ENCODE measurements at regions not wholly inside any gene's neighbourhood (a gene's known extent, or its start where the extent isn't known, plus 50 kb on each side); places are given as distances from the start of the nearest gene placed in this dataset.

DNA sequence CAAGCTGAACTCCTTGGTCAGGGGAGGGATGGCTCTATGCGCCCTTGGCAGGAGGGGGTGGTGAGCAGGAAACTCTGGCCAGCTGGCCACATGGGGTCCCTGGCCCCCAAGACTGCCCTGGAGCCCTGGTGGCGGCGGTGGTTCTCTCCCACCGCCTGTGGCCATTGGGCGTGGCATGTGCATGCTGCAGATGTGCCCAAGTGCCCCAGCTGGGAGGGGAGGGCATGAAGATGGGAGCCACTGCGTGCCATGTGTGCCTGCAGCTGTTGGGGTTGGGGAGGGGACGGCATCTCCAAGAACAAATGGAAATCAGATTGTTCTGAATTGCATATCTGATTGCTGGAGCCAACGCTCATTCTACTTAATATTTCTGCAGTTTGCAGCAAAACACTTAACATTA, 115.7 kb upstream of the IGF1 start:
- DNase-seq (ENCODE audit: low read depth): no peak

GRCh38 chr12:102595315-102595714, 115.0 kb upstream of the IGF1 start:
- no peak for DNase-seq (ENCODE audit: low read depth)

- DNase-seq (ENCODE audit: low read depth): no peak
These were observed 112.8 kb upstream of the IGF1 start for GRCh38 chr12:102593134-102593533.

GRCh38 chr12:102592134-102592533, 111.8 kb upstream of the IGF1 start:
- no peak for DNase-seq (ENCODE audit: low read depth)

- DNase-seq (ENCODE audit: low read depth): no peak
These were observed 92.9 kb upstream of the IGF1 start for GRCh38 chr12:102573237-102573636.

DNA sequence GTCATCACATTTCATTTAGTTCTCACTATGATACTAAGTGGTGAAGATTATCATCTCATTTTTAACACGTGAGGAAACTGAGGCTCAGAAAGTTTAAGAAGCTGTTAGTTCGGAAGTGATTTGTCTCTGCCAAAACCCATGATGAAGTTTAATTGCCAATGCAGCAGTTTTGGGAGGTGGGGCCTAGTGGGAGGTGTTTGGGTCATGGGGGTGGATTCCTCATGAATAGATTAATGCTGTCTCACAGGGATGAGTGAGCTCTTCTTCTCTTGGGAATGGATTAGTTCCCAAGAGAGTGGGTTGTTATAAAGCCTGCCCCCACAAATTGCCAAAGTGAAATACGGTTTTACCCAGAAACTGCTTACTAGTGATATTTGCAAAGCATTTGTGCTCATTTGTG, 91.5 kb upstream of the IGF1 start:
- no peak for DNase-seq (ENCODE audit: low read depth)

DNA sequence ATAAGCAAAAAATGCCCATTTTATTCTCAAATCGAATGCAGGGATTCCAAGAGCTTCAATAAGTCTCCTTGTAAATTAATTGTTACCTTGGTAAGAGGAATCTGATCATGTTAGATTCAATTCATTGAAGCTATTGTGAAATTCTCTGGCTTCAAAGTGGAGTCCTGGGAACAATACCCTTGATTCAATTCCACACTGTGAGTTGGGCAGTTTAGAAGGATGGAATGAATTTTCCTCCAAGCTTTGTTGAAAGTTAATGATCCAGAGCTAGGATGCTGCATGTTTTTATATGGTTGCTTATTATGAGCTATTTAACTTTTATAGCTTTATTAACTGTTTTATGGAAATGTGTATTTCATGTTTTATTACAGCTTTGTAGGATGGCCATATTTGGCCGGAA, 89.9 kb upstream of the IGF1 start:
- DNase-seq (ENCODE audit: low read depth): no peak

DNA sequence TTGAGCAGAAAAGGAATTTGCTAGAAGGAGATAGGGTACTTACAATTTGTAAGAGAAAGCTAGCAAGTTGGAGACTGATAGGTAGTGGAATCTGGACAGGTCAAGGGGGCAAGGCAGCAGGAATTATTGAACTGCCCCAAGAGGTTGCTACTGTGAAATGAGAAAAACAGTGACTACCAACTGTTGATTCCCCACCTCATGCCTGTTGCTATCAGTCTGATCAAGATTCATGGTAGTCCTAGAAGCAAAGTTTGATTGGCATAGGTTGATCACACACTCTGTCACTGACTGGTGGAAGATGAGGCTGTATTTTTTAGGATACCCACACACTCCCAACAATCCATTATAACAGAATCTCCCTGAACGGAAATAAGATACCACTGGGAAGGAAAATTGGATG, 89.4 kb upstream of the IGF1 start:
- DNase-seq (ENCODE audit: low read depth): no peak

DNA sequence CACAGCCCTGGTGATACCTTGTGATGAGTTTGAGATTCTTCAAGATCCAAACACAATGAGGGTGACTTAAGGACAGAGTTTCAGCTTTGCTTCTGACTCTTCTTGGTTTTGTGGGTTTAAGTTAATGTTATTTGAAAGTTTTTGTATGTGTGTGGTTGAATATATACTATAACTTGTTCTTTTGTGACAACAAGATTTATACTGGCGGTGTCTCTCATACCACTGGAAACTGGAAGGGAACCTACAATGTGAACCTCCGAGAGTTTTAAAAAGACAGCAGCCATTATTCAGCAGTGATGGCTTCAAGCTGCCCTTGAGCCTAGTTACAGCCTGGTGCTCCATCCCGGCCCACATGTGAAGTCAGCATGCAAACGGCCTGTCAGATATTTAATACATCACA, 87.9 kb upstream of the IGF1 start:
- no peak for DNase-seq (ENCODE audit: low read depth)

DNA sequence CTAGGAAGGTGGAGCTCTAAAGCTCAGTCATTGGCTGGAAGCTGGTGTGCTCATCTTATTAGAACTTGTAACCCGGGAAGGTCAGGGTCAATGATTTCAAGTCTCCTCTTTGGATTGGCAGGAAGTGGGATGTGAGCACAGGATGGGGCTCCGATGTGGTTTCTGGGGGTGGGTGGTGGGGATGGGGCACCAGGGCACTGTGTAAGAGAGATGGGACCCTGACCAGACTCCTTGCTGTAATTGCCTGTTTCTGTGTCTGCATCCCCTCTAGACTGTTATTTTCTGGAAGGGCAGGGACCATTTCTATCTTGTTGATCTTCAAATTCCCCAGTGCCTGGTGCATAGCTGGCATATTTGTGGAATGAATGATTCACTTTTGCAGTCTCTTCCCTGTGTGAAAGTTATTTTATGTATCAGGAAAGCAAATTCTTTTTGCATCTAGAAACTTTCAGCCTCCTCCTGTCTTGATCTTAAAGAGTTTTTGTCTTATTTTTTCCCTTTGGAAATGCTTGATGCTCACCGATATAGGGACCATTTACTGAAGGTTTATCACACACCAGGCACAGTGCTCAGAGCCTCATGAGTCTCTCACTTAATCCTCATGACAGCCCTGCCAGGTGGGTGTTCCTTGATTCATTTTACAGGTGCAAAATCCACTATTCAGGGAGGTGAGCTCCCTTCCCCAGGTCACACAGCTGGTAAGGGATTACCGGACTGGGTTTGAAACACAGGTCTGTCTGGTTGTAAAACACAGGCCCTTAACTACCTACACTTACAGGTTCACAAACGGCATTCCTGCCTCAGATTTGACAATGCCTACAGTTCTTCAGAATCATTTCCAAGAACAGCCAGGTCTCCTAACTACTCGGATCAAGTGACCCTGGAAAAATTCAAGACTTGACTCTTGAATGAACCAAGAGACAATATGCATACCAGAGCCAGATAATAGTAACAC, 86.9 kb upstream of the IGF1 start:
- peak; percentile 36 for DNase-seq (ENCODE audit: low read depth)

DNA sequence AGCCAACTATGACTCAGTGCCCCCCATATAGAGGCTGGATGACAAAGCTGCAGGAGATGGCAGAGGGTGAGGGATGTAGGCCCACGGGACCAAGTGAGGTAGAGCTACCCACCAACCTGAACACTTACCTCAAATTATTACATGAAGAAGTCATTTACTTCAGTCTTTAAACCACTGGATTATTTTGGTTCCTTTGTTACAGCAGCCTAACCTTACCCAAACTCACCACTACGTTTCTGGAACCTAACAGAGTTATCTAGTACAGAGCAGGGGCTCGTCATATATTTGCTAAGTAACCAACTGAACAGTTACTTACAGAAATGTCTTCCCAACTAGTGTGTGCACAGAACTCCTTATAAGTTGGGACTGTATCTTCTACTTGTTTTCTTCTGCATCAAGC, 85.2 kb upstream of the IGF1 start:
- no peak for DNase-seq (ENCODE audit: low read depth)

DNA sequence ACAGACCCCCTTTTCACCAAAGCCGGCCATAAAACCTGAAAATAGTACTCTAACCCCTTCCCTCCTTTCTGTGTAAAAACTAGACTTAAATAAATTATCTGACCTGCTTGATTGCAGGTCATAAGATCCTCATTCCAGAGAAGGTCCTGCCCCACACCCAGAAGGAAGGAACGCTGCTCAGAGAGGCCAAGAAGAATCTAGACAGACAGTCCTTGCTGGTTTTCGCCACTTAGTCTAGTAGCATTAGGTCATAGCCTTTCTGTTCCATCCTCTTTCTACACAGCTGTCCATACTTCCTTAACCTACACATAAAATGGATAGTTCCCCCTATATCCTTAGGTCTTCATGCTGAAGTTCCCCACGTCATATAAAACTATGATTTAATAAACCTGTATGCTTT, 83.7 kb upstream of the IGF1 start:
- no peak for DNase-seq (ENCODE audit: low read depth)

GRCh38 chr12:102562836-102563425, 82.6 kb upstream of the IGF1 start:
- no peak for DNase-seq (ENCODE audit: low read depth)

DNA sequence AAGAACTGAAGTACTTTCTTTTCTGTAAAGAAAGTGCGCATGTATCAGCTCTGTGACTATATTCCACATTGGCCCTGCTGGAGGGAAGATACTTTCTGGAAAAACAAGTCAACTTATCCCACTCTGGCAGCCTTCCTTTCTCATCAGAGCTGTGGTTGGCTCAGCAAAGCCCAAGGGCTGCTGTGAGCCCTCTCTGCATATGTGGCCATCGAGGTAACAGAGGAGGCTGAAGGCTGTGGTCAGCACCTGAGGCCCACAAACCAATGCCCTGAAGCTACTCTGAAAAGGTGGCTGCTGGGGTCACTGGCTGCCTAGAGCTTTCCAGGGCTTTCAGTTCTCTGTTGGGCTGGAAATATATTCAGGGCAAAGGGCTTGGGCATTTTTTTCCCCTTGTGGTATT, 70.8 kb upstream of the IGF1 start:
- no peak for DNase-seq (ENCODE audit: low read depth)

- no peak for DNase-seq (ENCODE audit: low read depth)
These were observed 69.3 kb upstream of the IGF1 start for GRCh38 chr12:102549691-102550090.

DNA sequence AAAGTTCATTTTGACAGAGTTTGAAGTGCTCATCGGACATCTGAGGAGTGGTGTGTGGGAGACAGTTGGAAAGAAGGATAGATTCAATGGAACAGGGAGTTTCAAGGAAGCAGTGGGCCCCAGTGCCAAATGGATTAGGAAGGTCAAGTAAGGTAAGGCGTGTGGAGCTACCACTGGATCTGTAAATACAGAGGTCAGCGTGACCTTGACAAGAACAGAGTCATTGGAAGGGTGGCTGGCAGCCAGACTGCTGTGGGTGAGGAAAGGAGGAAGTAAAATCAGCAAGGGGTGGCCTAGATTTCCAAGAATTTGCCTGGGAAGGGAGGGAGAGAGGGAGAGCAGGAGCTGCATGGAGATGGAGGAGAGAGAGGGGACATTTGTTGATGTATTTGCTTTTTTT, 68.2 kb upstream of the IGF1 start:
- DNase-seq (ENCODE audit: low read depth): no peak

DNA sequence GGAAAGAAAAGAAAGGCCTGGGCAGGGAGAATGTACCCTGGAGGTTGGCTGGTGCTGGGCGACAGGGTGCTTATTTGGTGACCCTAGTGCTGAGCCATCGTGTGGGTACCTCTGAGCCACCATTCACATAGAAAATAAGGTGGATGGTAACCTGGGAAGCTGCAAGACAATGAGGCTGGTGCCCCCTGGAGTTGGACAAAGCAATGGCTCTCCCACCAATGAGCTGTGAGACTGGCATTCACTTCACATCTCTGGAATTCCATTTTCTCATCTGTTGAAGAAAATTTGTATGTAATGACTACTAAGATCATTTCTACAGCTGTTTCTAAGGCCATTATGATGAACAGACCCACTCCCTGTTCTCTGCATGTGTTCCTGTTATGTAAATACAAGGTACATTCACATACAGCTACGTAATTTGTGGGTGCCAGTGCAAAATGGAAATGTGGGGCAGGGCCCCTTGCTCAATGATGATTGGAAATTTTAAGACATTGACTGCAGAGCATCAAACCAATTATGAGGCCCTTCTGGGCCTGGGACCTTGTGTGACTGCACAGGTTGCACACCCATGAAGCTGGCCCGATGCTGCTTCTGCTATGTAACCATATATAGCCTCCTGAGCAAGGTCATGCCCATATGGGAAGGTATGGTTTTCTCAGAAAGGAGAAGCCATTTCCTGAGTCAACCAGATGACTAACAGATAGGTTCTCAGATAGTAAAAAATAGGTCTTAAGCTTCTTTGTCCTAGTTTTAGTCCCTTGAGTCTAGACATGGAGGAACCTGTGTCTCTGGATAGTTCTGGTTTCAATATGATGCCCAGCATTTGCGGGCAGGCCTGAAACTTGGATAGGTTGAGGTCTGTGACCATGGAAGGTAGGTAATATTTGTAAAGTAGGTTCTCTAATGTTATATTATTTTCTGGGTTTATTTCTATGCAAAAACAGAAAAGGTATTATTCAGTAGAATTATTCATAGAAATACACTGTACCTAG, 63.4 kb upstream of the IGF1 start:
- DNase-seq (ENCODE audit: low read depth): no peak

GRCh38 chr12:102542816-102543440, 62.6 kb upstream of the IGF1 start:
- DNase-seq (ENCODE audit: low read depth): no peak

- DNase-seq (ENCODE audit: low read depth): no peak
These were observed 60.5 kb upstream of the IGF1 start for GRCh38 chr12:102540815-102541385.

DNA sequence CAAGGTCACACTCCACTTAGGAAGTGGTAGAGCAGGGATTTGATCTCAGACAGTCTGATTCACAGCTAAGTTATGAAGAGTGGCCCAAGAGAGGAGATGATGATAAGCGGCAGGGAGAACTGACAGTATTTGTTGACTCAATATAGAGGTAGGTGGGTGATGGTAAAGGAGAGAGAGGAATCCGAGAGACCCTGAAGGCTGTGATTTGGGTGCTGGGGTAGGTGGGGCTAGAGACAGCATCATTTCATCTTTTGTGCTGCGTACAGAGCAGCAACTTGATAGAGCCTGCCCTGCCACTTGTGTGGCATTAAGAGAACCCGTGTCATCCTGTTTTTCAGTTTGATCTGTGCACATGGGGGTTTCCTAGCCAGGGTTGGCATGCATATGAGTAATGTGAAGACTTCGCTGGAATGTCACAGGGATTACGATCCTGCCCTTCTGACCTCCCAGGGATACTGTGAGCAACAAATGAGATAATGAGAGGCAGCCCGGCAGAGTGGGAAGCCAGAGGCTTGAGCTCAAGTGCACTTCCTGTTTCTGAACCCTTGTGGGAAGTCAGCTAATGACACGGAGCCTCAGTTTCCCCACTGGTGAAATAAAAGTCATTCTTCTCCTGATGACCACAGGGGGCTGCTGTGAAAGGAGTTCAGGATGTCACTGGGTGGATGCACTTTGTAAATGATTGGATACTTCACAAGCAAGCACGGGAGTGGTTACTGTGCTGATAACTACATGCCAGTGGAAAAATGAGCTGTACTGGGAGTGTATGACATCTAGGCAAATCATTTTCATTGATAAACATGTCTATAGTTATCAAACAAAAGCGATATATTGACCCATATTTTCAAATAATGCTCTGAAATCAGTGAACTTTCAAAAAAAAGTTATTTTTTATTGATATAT, 59.5 kb upstream of the IGF1 start:
- DNase-seq (ENCODE audit: low read depth): peak; percentile 47

- DNase-seq (ENCODE audit: low read depth): no peak
These were observed 54.9 kb upstream of the IGF1 start for GRCh38 chr12:102535306-102535705.
